GM21360 (cell line): ENCODE measurements at regions not wholly inside any gene's neighbourhood (a gene's known extent, or its start where the extent isn't known, plus 50 kb on each side); places are given as distances from the start of the nearest gene placed in this dataset.

Experiments used
- ATAC-seq: cut with Tn5 transposase; IDR thresholded peaks from one replicate; pipeline ENCODE4 v1.9.1; 2021; ENCODE audit warnings: mild to moderate bottlenecking, moderate library complexity; ENCODE audit not compliant: unreplicated experiment

DNA sequence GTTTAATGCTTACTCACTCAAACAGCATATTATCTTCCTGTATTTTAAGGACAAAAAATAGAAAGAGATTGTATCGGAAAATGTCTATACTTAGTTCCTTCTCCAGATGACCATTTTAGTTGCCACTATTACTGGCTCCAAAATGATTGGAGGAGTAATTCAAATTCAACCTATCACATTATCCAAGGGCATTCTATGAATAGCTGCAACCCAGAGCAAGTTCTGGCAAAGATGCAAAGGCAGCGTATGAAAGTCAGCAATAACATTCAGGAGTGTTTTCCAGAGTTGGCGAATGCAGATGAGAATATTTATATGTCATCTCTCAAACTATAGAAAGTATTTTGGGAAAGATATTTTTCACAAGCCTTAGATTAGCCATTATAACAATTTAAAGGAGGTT is 389.8 kb upstream of the ADGRL2 start:
- no peak for ATAC-seq

DNA sequence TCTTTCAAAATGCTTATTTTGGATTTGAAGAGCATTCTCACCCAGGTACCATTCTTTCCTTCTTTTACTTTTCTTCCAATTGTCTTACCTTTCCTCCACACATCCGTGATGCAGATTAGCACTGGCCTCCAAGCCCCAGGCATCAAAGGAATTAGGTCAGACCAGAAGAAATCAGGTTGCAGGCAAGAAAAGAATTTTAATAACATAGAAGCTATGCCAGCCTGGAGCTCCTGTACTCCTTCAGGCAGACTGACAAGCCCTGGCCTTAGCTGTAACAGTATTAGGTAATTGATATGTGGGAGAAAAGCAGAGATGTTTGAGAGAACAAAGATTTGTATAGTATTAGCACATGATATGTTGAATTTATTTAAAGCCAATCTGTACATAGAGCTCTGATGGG is 390.4 kb upstream of the ADGRL2 start:
- ATAC-seq, result no peak

DNA sequence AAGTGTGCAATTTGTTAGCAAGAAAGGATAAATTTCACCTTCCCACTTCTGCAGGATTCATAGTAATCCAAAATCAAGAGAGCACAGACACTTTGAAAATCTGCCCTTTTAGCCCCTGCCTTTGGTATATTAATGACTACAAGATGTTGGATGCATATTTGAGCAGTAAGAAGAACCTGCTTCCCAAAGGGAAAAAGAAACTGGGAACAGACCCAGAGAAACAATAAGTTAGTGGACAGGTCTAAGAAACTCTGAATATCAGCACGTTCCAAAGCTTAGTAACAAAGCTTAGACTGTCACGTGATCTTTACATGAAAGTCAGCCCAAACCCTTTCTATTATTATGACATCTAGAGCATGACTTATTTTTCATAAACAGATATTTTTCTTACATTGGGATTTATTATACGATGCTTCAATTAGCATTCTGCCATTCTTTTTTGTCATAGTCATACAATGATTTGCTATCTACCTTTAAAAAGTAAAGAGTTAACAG is 390.9 kb upstream of the ADGRL2 start:
- ATAC-seq, result no peak

DNA sequence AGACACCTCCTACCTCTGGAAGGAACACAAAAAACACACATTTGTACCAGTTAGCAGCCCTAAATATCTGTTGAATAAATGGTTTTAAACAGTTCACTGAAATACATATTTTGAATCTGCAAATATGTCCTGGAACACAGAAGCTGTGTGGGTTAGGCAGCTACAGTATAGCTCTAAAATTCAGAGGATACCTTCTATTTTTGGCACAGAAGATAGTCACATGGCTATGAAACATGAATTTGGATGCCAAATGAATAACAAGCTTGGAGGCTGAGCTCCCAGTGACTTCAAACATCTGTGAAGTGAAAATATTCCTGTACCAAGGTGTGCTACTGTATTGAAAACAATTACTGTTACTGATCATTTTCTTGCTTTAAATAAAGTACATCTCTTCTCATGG is 391.5 kb upstream of the ADGRL2 start:
- no peak for ATAC-seq

DNA sequence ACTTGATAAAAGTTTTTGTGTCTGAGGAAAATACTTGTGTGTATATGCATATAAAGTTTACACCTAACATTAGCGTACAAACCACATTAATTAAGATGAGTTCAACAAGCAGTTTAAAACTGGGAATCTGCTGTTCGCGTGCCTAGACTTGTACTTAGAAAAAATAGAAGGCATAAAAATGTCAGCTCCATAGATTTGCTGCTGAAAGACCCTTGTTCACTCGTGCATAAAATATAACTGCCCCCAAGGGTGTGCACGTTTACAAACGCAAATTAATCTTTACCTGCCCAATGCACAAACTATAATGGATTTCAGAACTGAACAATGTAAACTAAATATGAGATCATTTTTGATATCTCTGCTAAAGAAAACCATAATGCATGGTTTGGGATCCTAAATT is 392.3 kb upstream of the ADGRL2 start:
- ATAC-seq, result no peak

DNA sequence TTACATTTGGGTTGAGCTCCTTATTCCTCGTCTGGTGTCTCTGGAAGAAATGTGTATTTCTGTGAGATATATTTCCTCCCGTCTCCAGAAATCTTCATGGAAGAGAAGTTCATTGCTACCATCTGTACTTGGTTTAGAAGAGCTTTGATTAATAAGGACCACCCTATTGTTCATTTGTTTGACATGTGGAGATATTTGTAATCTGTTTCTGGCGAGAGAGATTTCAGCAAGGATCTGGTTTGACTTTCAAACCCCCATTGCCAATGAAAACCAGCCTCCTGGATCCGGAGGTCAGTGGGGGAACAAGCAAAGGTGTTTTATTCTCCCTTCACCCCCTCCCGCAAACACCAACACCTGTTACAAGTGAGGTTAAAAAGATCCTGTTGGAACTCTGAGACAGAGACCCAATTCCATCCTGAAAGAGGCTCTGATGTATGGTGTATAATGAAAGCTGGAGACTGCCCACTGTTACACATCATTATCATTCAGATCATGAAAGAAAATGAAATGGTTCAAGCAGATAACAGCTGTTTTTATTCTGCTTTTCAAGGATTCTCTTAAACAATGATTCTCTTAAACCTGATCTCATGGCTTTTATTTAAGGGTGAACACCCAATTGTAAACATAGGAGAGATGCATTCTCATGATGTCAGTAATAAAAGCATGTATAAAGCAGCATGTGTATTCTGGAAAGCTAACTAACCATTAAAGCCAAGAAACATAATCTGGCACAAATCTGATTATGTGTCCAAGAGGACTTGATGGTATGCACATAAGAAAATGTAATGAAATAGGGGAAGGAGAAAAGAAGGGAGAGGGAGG is 393.5 kb upstream of the ADGRL2 start:
- no peak for ATAC-seq

DNA sequence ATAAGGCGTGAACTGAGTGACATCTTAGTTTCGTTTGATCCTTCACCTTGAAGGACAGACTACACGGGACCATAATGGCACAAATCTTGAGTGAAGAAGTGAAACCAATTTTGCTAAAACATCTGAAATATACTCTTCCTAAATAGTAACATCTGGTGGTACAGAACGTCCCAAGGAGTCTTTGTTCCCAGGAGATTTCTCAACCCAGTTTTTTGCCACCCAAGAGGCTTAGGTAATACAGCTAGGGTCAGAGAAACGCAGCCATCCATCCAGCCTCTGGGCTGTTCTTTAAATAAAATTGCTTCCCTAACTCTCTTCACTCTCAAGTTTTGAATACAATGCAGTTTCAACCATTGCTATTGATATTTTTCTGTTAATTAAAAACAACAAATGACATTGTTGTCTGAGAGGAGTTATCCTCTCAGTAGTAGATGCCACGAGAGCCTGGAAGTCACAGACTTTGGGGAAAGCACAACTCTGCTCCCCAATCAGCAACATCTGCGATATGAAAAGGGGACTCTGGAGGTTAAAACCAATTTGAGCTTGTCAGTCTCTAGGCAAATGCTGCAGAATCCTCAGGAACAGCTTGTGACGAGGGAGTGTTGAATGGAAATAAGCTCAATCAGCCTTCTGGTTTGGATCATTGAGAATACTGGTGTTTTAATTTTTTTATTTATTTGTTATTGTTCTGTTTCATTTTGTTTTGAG is 394.3 kb upstream of the ADGRL2 start:
- ATAC-seq, result no peak

DNA sequence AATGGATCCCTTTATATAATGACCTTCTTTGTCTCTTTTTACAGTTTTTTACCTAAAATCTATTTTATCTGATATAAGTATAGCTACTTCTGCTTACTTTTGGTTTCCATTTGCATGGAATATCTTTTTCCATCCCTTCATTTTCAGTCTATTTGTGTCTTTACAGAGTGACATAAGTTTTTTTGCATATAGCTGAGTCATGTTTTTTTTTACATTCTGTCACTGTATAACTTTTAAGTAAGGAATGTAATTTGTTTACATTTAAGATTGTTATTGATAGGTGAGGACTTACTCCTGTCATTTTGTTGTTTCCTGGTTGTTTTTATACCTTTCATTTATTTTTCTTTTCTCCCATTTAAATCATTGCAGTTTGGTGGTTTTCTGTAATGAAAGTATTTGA is 402.7 kb upstream of the ADGRL2 start:
- ATAC-seq, result no peak

DNA sequence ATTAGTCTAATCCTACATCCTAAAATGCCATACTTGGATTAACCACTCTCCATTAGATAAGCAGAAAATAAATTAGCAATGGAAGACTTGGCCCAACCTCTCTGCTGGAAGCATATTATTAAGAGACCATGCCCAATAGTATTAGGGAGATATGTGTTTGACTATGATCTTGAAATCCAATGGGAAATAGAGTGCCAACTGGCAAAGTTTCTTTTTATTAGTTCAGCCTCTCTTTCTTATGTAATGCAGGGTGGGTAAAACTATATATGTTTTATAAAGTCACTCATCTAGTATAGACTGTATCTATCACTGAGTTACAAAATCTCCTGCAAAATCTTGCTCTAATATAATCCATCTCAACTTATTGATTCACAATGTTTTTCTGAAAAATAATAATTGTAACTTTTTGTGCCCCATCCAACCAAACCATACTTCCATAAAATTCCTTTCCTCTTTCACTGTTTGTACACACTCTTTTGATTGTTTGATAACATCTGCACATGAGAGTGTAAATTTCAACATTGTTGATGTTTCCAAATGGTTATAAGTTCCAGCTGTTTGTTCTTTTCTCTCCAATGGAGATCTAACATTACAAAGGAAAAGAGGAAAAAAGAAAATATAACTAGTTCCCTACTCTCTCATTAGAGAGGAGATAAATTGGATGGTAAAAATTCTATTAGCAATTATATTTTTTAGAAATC is 408.1 kb upstream of the ADGRL2 start:
- no peak for ATAC-seq

DNA sequence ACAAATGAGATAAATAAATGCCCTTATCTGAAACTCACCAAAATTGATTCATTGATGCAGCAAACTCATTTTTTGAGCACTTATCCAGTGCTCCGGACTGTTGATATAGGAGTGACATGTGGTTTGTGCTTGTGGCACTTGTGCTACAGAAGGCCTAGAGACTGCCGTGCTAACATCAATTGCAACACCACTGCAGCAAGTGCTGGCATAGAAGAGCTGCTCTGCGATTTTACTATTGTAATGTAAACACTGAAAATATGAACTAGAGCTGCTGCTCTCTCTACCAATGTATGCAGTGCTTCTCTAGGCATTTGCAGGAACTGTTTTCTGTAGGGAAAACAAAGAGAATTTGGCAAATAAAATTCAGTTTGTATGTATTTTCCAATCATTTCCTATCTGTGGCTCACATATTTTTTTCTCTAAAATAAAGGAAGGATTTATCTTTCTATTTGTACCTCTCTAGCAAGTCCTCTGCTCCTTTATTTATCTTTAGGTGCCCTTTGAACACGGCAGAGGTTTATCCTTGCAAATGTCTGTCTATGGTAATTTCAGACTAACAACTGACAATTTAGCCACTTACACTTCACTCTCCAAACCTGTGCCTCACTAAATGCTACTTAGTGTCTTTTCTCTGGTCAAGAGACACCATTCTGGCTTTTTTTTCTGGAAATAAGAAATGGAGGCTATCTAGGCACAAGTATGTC is 409.5 kb upstream of the ADGRL2 start:
- ATAC-seq, result no peak

DNA sequence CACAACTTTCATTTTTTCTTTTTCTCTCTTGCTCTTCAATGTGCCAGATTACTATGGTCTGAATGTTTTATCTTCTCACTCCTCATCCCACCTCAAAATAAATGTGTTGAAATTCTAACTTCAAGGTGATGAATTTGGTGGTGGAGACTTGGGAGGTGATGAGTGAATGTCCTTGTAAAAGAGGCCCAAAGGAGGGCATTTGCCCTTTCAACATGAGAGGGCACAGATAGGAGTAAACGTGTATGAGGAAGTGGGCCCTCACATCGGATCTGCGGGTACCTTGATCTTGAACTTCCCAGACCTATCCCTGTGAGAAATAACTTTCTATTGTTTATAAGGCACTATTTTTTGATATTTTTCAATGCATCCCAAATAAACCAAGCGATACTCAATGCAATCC is 412.3 kb upstream of the ADGRL2 start:
- ATAC-seq, result no peak

DNA sequence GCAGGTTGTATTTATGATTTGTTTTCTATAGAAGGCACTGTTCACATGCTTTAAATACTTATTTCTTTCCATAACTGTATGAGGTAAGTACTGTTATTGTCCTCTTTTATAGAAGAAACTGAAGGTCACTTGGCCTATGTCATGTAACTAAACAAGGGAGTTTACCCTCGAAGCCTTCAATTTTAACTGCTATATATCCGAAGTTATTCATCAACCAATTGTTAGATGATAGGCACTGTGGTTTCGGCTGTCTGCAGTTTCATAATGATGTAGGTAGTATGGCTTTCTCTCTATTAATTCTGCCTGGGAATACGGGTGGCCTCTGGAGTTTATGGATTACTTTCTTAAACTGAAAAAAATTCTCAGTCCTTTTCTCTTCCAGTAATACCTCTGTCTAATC is 413.3 kb upstream of the ADGRL2 start:
- no peak for ATAC-seq

DNA sequence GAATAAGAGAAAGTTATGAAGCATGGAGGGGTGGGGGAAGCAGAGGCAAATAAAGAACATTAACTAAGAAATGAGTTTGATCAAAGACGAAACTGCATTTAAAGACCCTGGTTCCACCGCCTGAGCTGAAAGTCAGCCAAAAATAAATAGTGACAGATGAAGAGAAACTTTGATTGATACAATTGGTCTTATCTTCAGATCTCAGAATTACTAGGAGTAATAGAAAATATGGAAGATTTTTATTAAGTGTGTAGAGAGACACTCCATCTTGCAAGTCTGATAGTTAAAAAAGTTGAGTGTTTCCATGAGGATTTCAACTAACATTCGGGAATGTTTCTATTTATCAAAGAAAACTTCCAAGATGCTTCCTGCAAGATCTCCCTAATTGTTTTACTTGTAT is 418.2 kb upstream of the ADGRL2 start:
- no peak for ATAC-seq

DNA sequence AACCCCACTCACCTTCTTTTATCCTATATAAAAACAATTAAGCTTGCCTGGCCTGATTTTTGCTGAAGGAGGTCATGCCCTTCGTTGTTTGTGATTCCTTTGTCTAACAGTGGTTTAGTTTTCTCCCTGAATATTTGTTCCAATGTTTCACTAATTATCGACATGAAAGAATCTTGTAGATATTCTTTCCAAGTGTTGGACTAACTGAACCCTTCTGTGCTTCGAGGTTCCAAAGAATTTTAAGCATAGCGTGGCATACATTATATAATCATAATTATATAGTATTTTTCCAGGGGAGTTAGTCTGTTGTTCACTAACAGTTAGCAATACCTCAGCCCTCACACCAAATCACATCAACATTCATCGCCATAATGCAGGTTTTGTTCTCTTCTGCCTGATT is 418.9 kb upstream of the ADGRL2 start:
- no peak for ATAC-seq

DNA sequence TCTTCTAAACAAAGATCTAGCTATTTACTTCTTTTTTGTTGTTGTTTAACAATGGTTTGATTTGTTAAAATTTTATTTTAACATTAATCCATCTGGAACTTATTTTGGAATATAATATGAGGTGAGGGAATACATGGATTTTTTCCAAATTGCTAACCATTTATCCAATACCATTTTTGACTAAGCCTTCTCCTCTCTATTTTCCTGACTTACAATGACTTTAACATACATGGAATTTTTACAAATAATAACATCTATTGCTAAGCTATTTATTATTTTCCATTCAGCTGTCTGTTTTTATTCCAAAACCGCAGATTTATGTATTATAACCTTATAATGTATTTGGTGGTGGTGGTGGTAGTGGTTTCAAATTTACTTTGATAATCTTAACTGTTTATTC is 420.3 kb upstream of the ADGRL2 start:
- ATAC-seq, result no peak

DNA sequence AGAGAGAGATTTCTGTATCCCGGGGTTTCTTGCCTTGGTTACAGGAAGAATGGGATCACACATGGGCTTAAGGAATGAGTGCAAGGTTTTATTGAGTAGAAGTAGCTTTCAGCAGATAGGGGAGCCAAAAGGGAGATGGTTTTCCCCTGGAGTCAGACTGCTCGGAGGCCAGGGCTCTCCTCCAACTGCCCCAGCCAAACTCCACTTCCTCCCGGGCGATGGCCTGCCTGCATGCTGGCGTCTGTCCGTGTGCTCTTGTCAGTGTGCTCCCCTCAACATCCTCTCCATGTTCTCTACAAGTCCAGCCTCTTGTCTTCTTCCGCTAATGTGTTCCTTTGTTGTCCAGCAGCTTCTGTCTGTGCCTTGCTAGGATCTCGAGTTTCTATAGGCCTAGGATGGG is 421.3 kb upstream of the ADGRL2 start:
- ATAC-seq, result no peak

DNA sequence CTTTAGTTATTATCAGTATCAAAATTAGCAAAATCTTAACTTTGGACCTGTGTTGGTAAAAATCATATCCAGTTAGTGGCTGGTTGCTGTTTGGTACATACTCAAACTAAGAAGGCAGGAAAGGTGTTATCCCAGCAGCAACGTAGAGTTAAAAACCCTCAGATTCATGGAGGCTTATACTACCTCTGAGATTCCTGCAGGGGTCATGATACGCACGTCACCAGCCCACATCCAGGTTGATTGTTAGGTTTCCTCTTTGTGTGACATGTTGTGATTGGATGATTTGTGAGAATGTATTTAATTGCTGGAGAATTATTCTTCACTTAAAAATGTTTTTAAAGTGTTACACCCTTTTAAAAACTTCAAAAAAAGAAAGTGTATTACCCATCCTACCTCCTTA is 423.3 kb upstream of the ADGRL2 start:
- ATAC-seq, result no peak

DNA sequence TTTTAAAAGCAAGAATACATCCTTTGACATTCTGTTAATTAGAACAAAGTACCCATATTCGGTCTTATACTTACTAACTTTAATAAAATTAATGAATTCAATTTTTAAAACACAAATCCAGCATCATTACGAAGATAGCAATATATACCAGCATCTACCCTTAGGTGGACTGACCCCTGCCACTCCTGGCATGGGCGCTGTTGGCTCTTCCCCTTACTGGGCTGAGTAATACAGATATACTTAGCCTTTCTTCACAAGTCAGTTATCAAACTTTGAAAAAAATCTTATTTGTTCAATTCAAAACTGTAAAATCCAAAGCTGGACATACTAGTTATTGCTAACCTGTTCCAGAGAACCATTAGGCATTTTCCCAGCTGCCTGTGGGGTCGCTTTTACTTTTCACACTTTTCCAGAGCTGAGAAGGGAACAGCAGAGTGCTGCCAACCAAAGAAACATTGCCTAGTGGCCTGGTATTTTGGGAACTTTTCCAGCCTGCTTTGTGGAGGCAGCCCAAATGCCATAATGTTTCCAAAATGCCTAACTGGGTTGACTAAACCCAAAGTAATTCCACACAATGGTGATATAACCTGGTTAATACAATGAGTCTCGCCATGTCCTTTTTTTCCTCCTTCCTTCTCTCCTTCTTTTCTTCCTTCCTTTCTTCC is 424.7 kb upstream of the ADGRL2 start:
- no peak for ATAC-seq

DNA sequence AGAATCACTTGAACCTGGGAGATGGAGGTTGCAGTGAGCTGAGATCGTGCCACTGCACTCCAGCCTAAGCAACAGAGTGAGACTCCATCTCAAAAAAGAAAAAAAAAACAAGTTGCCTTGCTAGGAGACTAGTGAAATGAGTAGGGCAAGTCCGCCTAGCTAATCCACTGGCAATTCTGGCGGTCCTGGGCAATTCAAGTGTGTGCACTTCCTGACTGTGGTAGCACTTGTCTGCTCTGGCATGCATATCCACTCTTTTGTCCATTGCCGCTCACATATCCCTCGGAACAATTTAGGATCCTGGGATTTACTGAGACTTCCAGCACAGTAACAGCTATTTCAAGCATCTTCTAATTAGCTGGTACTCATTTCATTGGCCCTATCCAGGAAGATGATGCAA is 426.3 kb upstream of the ADGRL2 start:
- ATAC-seq, result no peak

DNA sequence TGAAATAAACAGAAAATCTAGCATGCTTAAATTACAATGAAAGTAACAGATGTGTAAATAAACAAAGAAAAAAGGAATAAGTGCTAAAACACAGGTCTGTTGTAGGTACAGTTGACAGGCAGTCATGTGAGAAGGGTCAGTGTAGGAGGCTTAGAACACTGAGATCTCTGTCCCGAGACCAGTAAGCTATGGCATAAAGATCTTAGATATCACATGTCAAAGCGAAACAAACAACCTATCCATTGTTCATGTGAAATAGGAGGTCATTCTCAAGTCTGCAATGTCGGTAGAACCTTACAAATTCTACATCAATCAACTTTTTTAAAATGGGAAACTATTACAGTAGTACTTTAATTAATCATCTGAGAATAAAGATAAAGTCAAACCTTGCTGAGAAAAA is 428.9 kb upstream of the ADGRL2 start:
- no peak for ATAC-seq

DNA sequence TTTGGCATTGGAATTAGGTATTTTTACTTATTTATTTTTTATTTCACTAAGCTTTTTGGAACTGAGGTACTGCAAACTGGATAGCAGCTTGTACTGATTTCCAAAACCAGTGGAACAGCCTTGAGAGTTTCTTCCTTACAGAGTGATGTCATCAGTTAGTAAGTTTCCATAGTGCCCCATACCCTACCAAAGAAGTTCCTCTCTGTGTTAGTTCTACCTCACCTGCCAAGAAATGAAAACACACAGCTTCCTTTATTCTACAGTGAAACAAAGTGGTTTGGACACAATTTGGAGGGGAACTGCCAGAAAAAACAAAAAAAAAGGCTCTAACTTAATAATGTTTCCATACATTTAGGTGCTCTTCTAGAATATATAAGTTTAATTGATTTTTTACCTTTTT is 430.9 kb upstream of the ADGRL2 start:
- ATAC-seq, result no peak
